WTC11 (cell line): ENCODE measurements at regions not wholly inside any gene's neighbourhood (a gene's known extent, or its start where the extent isn't known, plus 50 kb on each side); places are given as distances from the start of the nearest gene placed in this dataset.

Experiments
- ATAC-seq: fragments of 200-7000 bp; cut with Tn5 transposase; 2 replicates; pipeline ENCODE4 v1.10.0; 2021; ENCODE audit warnings: mild to moderate bottlenecking, moderate library complexity
- CTCF ChIA-PET: fragments of 300-600 bp; sonication (Branson Sonifier 250); formaldehyde crosslinking; loops from one replicate; lab custom pipeline; 2021; ENCODE audit warnings: antibody characterized with exemption; lab: Charles Lee
- POLR2A ChIA-PET: fragments of 350-600 bp; sonication (Branson Sonifier 250); formaldehyde crosslinking; loops from one replicate; lab custom pipeline; 2021; ENCODE audit warnings: antibody characterized with exemption; lab: Charles Lee
- DNase-seq: peaks from one replicate; pipeline ENCODE4 v3.0.0; 2021; ENCODE audit warnings: low spot score
- H3K27ac Mint-ChIP-seq: 2 replicates; pipeline ENCODE4 v1.8.0; 2021; ENCODE audit warnings: mixed read lengths
- H3K27me3 Mint-ChIP-seq: 2 replicates; pipeline ENCODE4 v1.8.0; 2021; ENCODE audit warnings: low read depth, mild to moderate bottlenecking, moderate library complexity, mixed read lengths
- H3K36me3 Mint-ChIP-seq: 2 replicates; pipeline ENCODE4 v1.8.0; 2021; ENCODE audit warnings: mixed read lengths
- H3K4me1 Mint-ChIP-seq: 2 replicates; pipeline ENCODE4 v1.8.0; 2022; ENCODE audit warnings: mixed read lengths
- H3K4me3 Mint-ChIP-seq: 2 replicates; pipeline ENCODE4 v1.8.0; 2021; ENCODE audit warnings: mild to moderate bottlenecking, moderate library complexity, mixed read lengths
- H3K9me3 Mint-ChIP-seq: 2 replicates; pipeline ENCODE4 v1.8.0; 2021; ENCODE audit warnings: mixed read lengths
- ATF2 ChIP-seq: sonication (generic); formaldehyde crosslinking; IDR thresholded peaks from 2 replicates; pipeline ENCODE4 v1.8.1; 2022; ENCODE audit warnings: low read depth, missing genetic modification reagents, borderline replicate concordance
- CBFB ChIP-seq: sonication (generic); formaldehyde crosslinking; IDR thresholded peaks from 2 replicates; pipeline ENCODE4 v1.8.1; 2022; ENCODE audit warnings: mild to moderate bottlenecking, low read depth, missing genetic modification reagents
- CREB1 ChIP-seq: sonication (generic); formaldehyde crosslinking; IDR thresholded peaks from 2 replicates; pipeline ENCODE4 v1.8.0; 2023; ENCODE audit warnings: mild to moderate bottlenecking, missing genetic modification reagents
- CREM ChIP-seq: sonication (generic); formaldehyde crosslinking; IDR thresholded peaks from 2 replicates; pipeline ENCODE4 v1.8.1; 2022; ENCODE audit warnings: mild to moderate bottlenecking, missing genetic modification reagents, moderate library complexity
- ELF4 ChIP-seq: sonication (generic); formaldehyde crosslinking; IDR thresholded peaks from 2 replicates; pipeline ENCODE4 v1.8.1; 2022; ENCODE audit warnings: low read depth, mild to moderate bottlenecking, moderate library complexity, missing genetic modification reagents
- FOXJ3 ChIP-seq: sonication (generic); formaldehyde crosslinking; IDR thresholded peaks from 2 replicates; pipeline ENCODE4 v1.9.0; 2021; ENCODE audit warnings: missing genetic modification reagents, mild to moderate bottlenecking, borderline replicate concordance
- IRF1 ChIP-seq: sonication (generic); formaldehyde crosslinking; IDR thresholded peaks from 2 replicates; pipeline ENCODE4 v1.8.0; 2023; ENCODE audit warnings: missing genetic modification reagents
- NFE2L1 ChIP-seq: sonication (generic); formaldehyde crosslinking; IDR thresholded peaks from 2 replicates; pipeline ENCODE4 v1.8.1; 2023; ENCODE audit warnings: missing genetic modification reagents
- OVOL2 ChIP-seq: fragments of 250-450 bp; sonication (Bioruptor Pico); IDR thresholded peaks from 2 replicates; pipeline ENCODE4 v1.9.0; 2021; ENCODE audit warnings: mild to moderate bottlenecking, borderline replicate concordance
- PRDM15 ChIP-seq: sonication (generic); formaldehyde crosslinking; IDR thresholded peaks from 2 replicates; pipeline ENCODE4 v1.8.0; 2022; ENCODE audit warnings: missing genetic modification reagents
- SMAD4 ChIP-seq: sonication (generic); formaldehyde crosslinking; IDR thresholded peaks from 2 replicates; pipeline ENCODE4 v1.8.0; 2022; ENCODE audit warnings: mild to moderate bottlenecking, missing genetic modification reagents
- TP53 ChIP-seq: sonication (generic); formaldehyde crosslinking; IDR thresholded peaks from 2 replicates; pipeline ENCODE4 v1.8.1; 2023; ENCODE audit warnings: mild to moderate bottlenecking, missing genetic modification reagents
- ZBTB43 ChIP-seq: sonication (generic); formaldehyde crosslinking; IDR thresholded peaks from 2 replicates; pipeline ENCODE4 v1.8.1; 2023; ENCODE audit warnings: mild to moderate bottlenecking, missing genetic modification reagents
- ZMAT4 ChIP-seq: fragments of 250-450 bp; sonication (Bioruptor Pico); IDR thresholded peaks from 2 replicates; pipeline ENCODE4 v1.9.0; 2021; ENCODE audit warnings: mild to moderate bottlenecking
- ZNF138 ChIP-seq: sonication (generic); formaldehyde crosslinking; conservative IDR thresholded peaks from 2 replicates; pipeline ENCODE4 v1.8.1; 2022; ENCODE audit warnings: mild to moderate bottlenecking, moderate library complexity, missing genetic modification reagents
- ZNF396 ChIP-seq: fragments of 250-450 bp; sonication (Bioruptor Pico); IDR thresholded peaks from 2 replicates; pipeline ENCODE4 v1.8.0; 2021; ENCODE audit warnings: mild to moderate bottlenecking, moderate library complexity, borderline replicate concordance
- TF ChIP-seq, protein P1 (sequence below): sonication (generic); formaldehyde crosslinking; IDR thresholded peaks from 2 replicates; pipeline ENCODE4 v1.8.0; 2022; ENCODE audit warnings: mild to moderate bottlenecking, missing genetic modification reagents
- TF ChIP-seq, protein P2 (sequence below): sonication (generic); formaldehyde crosslinking; IDR thresholded peaks from 2 replicates; pipeline ENCODE4 v1.8.1; 2023; ENCODE audit warnings: mild to moderate bottlenecking, missing genetic modification reagents, moderate library complexity
- TF ChIP-seq, protein P3 (sequence below): fragments of 250-450 bp; sonication (Bioruptor Pico); IDR thresholded peaks from 2 replicates; pipeline ENCODE4 v1.8.0; 2021; ENCODE audit warnings: mild to moderate bottlenecking

DNA sequence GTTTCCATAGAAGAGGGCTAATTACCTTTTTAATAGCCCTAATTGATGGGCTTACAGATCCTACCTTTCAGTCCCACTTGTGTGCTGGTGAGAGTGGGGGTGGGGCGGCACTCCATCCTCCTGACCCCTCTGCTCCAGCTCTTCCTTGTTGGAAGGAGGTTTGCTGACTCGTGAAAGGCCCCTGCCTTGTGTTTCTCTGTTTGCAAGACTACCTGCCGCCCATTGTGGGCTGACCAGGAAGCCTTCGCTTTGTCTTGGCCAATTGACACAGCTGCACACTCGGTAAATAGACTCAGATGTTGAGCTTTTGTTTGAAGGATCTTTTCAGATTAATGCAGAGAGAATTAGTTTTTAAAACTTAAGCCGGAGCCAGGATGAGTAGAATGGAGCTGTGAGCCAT is 197.3 kb upstream of the HES1 start (continued):
- TF ChIP-seq, protein P1, sequence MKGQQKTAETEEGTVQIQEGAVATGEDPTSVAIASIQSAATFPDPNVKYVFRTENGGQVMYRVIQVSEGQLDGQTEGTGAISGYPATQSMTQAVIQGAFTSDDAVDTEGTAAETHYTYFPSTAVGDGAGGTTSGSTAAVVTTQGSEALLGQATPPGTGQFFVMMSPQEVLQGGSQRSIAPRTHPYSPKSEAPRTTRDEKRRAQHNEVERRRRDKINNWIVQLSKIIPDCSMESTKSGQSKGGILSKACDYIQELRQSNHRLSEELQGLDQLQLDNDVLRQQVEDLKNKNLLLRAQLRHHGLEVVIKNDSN (CRISPR knock-in tag): no peak

DNA sequence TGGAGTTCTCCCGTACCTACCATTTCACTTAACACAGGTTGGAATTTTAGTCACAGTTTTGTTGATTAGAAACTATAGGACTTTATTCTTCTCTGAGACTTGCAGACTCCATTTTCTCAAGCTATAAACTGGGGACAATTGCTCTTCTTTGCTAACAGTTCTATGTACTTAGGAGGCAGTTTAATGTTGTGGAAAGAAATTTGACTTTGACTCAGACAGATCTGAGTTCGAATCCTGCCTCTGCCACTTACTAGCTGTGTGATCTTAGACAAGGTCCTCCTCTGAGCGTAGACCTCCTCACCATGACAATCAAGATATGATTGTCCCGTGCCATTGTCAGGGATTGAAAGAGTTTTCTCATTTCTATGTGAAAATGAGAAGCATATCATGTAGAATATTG is 196.4 kb upstream of the HES1 start:
- Mint-ChIP-seq H3K27ac (no peak overlapping the region), H3K4me3 (no peak overlapping the region), H3K36me3 (no peaks in the 10 kb centered on the region), H3K4me1 (peaks cover 57% of the 10 kb centered on the region), H3K27me3 (peaks cover 7% of the 10 kb centered on the region), H3K9me3 (peaks cover 7% of the 10 kb centered on the region)
- ATAC-seq (no peak), DNase-seq (no peak)
- ChIA-PET CTCF (interaction anchor here (1.5 to 1.8 kb wide), 2 partner anchors 123 to 159 kb away, joined by 4 to 7 read pairs; no protein-coding TSS in a partner anchor), POLR2A (interaction anchor here (0.7 kb wide), 1 partner anchor 305 kb away, joined by 3 read pairs; no protein-coding TSS in a partner anchor)
- TF ChIP-seq SMAD4 (no peak), ATF2 (no peak), CREM (CRISPR knock-in tag) (no peak), OVOL2 (CRISPR knock-in tag) (no peak), ZNF138 (CRISPR knock-in tag) (no peak), IRF1 (CRISPR knock-in tag) (no peak), ELF4 (CRISPR knock-in tag) (no peak), CREB1 (CRISPR knock-in tag) (no peak), ZNF396 (CRISPR knock-in tag) (no peak), ZBTB43 (CRISPR knock-in tag) (no peak), CBFB (CRISPR knock-in tag) (no peak)
- TF ChIP-seq, protein P2, sequence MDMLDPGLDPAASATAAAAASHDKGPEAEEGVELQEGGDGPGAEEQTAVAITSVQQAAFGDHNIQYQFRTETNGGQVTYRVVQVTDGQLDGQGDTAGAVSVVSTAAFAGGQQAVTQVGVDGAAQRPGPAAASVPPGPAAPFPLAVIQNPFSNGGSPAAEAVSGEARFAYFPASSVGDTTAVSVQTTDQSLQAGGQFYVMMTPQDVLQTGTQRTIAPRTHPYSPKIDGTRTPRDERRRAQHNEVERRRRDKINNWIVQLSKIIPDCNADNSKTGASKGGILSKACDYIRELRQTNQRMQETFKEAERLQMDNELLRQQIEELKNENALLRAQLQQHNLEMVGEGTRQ (CRISPR knock-in tag): no peak

DNA sequence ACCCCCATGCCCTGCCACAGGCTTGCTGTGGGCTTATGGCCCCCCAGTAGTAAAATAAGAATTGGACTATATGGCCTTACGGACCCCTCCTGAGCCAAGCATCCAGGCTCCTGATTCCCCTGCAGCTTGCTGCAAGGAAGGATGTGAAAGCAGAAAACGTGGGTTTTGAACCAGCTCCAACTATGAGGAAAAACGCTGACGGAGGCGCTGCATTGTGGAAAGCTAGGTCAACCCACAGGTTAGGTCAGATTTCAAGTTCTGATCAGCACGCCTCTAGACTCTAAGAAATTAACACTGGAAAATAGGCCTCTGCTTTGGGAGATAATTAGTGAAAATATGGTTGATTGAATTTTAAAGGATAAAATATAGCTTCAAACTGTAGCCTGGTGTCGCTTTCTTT is 195.4 kb upstream of the HES1 start:
- CTCF ChIA-PET: no interaction called here
- Mint-ChIP-seq H3K36me3 (no peaks in the 10 kb centered on the region), H3K4me1 (peaks cover 67% of the 10 kb centered on the region), H3K4me3 (no peak overlapping the region), H3K27me3 (peaks cover 17% of the 10 kb centered on the region), H3K9me3 (no peaks in the 10 kb centered on the region), H3K27ac (no peak overlapping the region)
- no peak for DNase-seq
- ATAC-seq: no peak
- POLR2A ChIA-PET: no interaction called here
- no peak for TF ChIP-seq FOXJ3 (CRISPR knock-in tag)
- TF ChIP-seq, protein P3, sequence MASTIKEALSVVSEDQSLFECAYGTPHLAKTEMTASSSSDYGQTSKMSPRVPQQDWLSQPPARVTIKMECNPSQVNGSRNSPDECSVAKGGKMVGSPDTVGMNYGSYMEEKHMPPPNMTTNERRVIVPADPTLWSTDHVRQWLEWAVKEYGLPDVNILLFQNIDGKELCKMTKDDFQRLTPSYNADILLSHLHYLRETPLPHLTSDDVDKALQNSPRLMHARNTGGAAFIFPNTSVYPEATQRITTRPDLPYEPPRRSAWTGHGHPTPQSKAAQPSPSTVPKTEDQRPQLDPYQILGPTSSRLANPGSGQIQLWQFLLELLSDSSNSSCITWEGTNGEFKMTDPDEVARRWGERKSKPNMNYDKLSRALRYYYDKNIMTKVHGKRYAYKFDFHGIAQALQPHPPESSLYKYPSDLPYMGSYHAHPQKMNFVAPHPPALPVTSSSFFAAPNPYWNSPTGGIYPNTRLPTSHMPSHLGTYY (CRISPR knock-in tag): no peak
- TF ChIP-seq ZMAT4: no peak
- TF ChIP-seq TP53 (CRISPR knock-in tag): no peak
- TF ChIP-seq NFE2L1: no peak
- no peak for TF ChIP-seq PRDM15
- TF ChIP-seq ZNF138 (CRISPR knock-in tag): no peak
